ENCODE measurements at regions not wholly inside any gene's neighbourhood (a gene's known extent, or its start where the extent isn't known, plus 50 kb on each side); places are given as distances from the start of the nearest gene placed in this dataset.

GRCh38 chr2:64819774-64820688, 166.3 kb upstream of the SERTAD2 start:
- H3K4me3 Mint-ChIP-seq = peak overlapping the region; percentile 31 to 70 (median 44)
- no peaks in the 10 kb centered on the region for H3K9me3 Mint-ChIP-seq
- no peaks in the 10 kb centered on the region for H3K36me3 Mint-ChIP-seq
- H3K4me1 Mint-ChIP-seq = peaks cover 19 to 23% of the 10 kb centered on the region in 2 donors
- peak; percentile 38 to 55 (median 44) for DNase-seq
- H3K27ac Mint-ChIP-seq = peak overlapping the region; percentile 78 to 96 (median 92)
- peaks cover 0 to 2% (median 0%) of the 10 kb centered on the region in 3 donors for H3K27me3 Mint-ChIP-seq (ENCODE audit: low read depth in 3 of 3)

DNA sequence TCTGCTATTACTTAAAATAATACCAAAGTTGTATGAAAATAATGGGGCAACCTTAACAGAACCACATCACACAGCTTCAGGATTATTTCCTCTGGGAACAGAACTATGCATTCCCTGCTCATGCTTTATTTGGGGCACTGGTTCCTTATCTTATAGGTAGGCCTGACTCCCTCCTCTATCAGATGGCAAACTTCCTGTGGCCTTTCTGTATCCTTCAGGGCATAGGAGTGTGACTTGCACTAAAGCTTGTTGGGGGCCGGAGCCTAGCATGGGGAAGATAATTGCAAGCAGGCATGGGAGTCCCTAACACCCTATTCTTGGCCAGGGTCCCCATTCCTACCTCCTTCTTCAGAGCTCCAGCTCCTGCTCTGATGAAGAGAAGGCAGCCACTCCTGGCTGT, 167.2 kb upstream of the SERTAD2 start:
- Mint-ChIP-seq H3K36me3 (no peaks in the 10 kb centered on the region), H3K27me3 (ENCODE audit: low read depth in 3 of 3) (peaks cover 0 to 2% (median 0%) of the 10 kb centered on the region in 3 donors), H3K4me3 (no peak overlapping the region), H3K9me3 (no peaks in the 10 kb centered on the region), H3K27ac (peak overlapping the region in 4 of 6 donors; percentile 53 to 96 (median 68)), H3K4me1 (peaks cover 19 to 23% of the 10 kb centered on the region in 2 donors)
- DNase-seq = no peak

GRCh38 chr2:64823794-64824193, 165.4 kb upstream of the SLC1A4 start:
- H3K27ac Mint-ChIP-seq = no peak overlapping the region
- no peaks in the 10 kb centered on the region for H3K27me3 Mint-ChIP-seq (ENCODE audit: low read depth in 3 of 3)
- no peaks in the 10 kb centered on the region for H3K9me3 Mint-ChIP-seq
- H3K36me3 Mint-ChIP-seq = no peaks in the 10 kb centered on the region
- H3K4me3 Mint-ChIP-seq = no peak overlapping the region
- peaks cover 15 to 16% of the 10 kb centered on the region in 2 donors for H3K4me1 Mint-ChIP-seq
- no peak for DNase-seq

DNA sequence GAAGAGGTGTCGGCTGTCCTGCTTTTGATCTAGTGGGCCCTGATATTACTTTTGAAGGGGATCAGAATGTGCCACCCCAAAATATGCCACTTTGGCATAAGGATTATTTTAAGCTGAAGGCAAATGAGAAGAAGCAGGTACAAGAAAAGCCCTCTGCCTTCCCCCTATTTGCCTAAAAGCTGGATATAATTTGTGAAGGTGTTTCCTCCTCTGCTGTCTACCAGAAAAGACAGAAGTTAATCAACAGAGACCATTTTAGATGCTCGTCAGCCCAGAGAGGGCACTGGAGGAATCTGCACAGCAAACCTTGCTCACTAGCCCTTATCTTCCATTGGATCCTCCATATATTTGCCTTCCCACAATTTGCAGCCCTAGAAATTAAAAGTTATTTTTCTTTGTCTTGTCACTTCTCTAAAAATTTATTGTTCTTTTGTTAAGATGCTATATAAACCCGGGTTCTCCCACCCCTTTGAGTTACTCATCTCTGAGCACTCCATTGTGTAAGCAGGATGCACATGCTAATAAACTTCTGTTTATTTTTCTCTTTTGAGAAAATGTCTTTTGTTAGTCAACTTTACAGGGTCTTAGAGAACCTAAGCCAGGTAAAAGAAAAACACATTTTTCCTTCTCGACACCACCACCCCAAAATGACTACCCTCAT, 163.2 kb upstream of the SLC1A4 start:
- H3K4me1 Mint-ChIP-seq = no peaks in the 10 kb centered on the region
- no peak for DNase-seq
- H3K9me3 Mint-ChIP-seq = no peaks in the 10 kb centered on the region
- no peak overlapping the region for H3K4me3 Mint-ChIP-seq
- no peaks in the 10 kb centered on the region for H3K36me3 Mint-ChIP-seq
- no peaks in the 10 kb centered on the region for H3K27me3 Mint-ChIP-seq (ENCODE audit: low read depth in 3 of 3)
- no peak overlapping the region for H3K27ac Mint-ChIP-seq

DNA sequence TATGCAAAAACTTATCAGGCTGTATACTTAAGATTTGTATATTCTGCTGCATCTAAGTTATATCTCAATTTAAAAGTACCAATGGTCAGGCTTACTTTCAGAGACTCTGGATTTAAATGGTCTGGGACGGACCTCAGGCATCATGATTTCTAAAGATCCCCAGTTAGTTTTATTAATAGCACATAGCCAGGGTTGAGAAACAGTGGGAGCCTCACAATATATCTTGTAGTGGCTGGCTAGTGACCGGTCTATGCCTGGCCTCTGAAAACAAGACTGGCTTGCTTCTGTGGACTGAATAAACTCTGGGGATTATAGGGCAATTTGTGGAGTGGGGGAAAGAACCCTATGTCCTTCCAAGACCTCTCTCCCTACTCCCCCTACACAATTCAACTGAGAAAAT, 162.5 kb upstream of the SLC1A4 start:
- H3K27ac Mint-ChIP-seq = no peak overlapping the region
- H3K4me3 Mint-ChIP-seq = no peak overlapping the region
- no peaks in the 10 kb centered on the region for H3K27me3 Mint-ChIP-seq (ENCODE audit: low read depth in 3 of 3)
- H3K4me1 Mint-ChIP-seq = no peaks in the 10 kb centered on the region
- no peak for DNase-seq
- no peaks in the 10 kb centered on the region for H3K36me3 Mint-ChIP-seq
- no peaks in the 10 kb centered on the region for H3K9me3 Mint-ChIP-seq

- Mint-ChIP-seq H3K27me3 (ENCODE audit: low read depth in 3 of 3) (no peaks in the 10 kb centered on the region), H3K36me3 (no peaks in the 10 kb centered on the region), H3K4me1 (no peaks in the 10 kb centered on the region), H3K9me3 (no peaks in the 10 kb centered on the region), H3K4me3 (no peak overlapping the region), H3K27ac (no peak overlapping the region)
- DNase-seq = no peak
Observed at GRCh38 chr2:64828261-64828660, 160.9 kb upstream of the SLC1A4 start.

GRCh38 chr2:64829525-64829924, 159.7 kb upstream of the SLC1A4 start:
- no peaks in the 10 kb centered on the region for H3K27me3 Mint-ChIP-seq (ENCODE audit: low read depth in 3 of 3)
- no peak overlapping the region for H3K27ac Mint-ChIP-seq
- no peaks in the 10 kb centered on the region for H3K4me1 Mint-ChIP-seq
- H3K9me3 Mint-ChIP-seq = no peaks in the 10 kb centered on the region
- DNase-seq = no peak
- no peaks in the 10 kb centered on the region for H3K36me3 Mint-ChIP-seq
- H3K4me3 Mint-ChIP-seq = no peak overlapping the region

GRCh38 chr2:64831134-64831976, 157.8 kb upstream of the SLC1A4 start:
- Mint-ChIP-seq H3K27ac (no peak overlapping the region), H3K27me3 (ENCODE audit: low read depth in 3 of 3) (peaks cover 0 to 2% (median 0%) of the 10 kb centered on the region in 3 donors), H3K4me1 (no peaks in the 10 kb centered on the region), H3K4me3 (peak overlapping the region in 1 of 5 donors; percentile 10), H3K36me3 (no peaks in the 10 kb centered on the region), H3K9me3 (no peaks in the 10 kb centered on the region)
- DNase-seq = peak; percentile 72 to 78 (median 75)

GRCh38 chr2:64831977-64832328, 157.2 kb upstream of the SLC1A4 start:
- DNase-seq = peak in 1 of 3 donors; percentile 5
- Mint-ChIP-seq H3K36me3 (no peaks in the 10 kb centered on the region), H3K27ac (no peak overlapping the region), H3K4me3 (no peak overlapping the region), H3K4me1 (no peaks in the 10 kb centered on the region), H3K9me3 (no peaks in the 10 kb centered on the region), H3K27me3 (ENCODE audit: low read depth in 3 of 3) (peaks cover 0 to 3% (median 0%) of the 10 kb centered on the region in 3 donors)

DNA sequence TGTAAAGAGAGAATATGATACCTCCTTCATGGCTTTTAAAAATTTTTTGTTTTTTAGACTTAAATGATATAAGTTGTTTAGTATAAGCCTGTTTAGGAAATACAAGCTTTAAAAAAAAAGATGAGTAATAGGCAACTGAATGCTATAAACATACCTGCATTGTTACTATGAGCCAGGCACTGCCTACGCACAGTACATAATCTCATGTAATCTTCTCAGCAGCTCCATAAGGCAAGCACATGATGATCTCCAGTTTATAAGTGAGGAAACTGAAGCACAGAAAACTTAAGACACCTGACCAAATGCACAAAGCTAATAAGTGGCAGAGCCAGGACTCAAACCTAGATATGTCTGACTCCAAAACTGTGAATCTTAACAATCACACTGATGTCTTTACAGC, 156.3 kb upstream of the SLC1A4 start:
- Mint-ChIP-seq H3K4me3 (no peak overlapping the region), H3K4me1 (no peaks in the 10 kb centered on the region), H3K9me3 (no peaks in the 10 kb centered on the region), H3K27me3 (ENCODE audit: low read depth in 3 of 3) (peaks cover 0 to 3% (median 0%) of the 10 kb centered on the region in 3 donors), H3K36me3 (no peaks in the 10 kb centered on the region), H3K27ac (no peak overlapping the region)
- no peak for DNase-seq

DNA sequence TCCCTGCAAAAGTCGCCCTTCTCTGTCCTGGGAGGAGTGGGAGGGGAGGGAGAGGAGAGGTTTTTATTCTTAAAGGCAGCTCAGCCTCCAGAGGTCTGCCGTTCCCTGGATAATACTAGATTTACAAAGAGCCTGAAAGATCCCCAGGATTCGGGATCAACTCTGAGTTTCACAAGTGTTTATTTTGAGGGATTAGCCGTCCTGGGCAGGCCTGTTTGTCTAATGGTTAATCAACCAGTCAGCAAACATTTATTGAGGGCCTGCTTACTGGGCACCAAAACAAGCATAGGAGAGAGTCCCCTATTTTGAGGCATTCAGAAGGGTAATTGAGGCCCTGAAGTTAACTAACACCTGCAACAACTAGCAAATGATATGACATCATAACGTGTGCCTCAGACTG, 152.6 kb upstream of the SLC1A4 start:
- no peak for DNase-seq
- Mint-ChIP-seq H3K4me1 (no peaks in the 10 kb centered on the region), H3K27me3 (ENCODE audit: low read depth in 3 of 3) (peaks cover 0 to 3% (median 0%) of the 10 kb centered on the region in 3 donors), H3K4me3 (no peak overlapping the region), H3K36me3 (no peaks in the 10 kb centered on the region), H3K9me3 (no peaks in the 10 kb centered on the region), H3K27ac (no peak overlapping the region)

GRCh38 chr2:64837116-64837731, 152.0 kb upstream of the SLC1A4 start:
- peaks cover 0 to 3% (median 0%) of the 10 kb centered on the region in 3 donors for H3K27me3 Mint-ChIP-seq (ENCODE audit: low read depth in 3 of 3)

GRCh38 chr2:64837925-64838641, 151.1 kb upstream of the SLC1A4 start:
- Mint-ChIP-seq H3K4me1 (no peaks in the 10 kb centered on the region), H3K27ac (no peak overlapping the region), H3K27me3 (ENCODE audit: low read depth in 3 of 3) (peaks cover 0 to 3% (median 0%) of the 10 kb centered on the region in 3 donors), H3K4me3 (no peak overlapping the region), H3K9me3 (no peaks in the 10 kb centered on the region), H3K36me3 (no peaks in the 10 kb centered on the region)
- DNase-seq = no peak

More at GRCh38 chr2:64837116-64837731, 152.0 kb upstream of the SLC1A4 start:
- no peaks in the 10 kb centered on the region for H3K36me3 Mint-ChIP-seq
- H3K27ac Mint-ChIP-seq = no peak overlapping the region
- H3K4me3 Mint-ChIP-seq = no peak overlapping the region
- no peaks in the 10 kb centered on the region for H3K9me3 Mint-ChIP-seq
- no peaks in the 10 kb centered on the region for H3K4me1 Mint-ChIP-seq
- DNase-seq = no peak
